Spleen (tissue), 7 donors: ENCODE measurements at regions not wholly inside any gene's neighbourhood (a gene's known extent, or its start where the extent isn't known, plus 50 kb on each side); places are given as distances from the start of the nearest gene placed in this dataset.

Experiments used
- POLR2A ChIP-seq, 3 donors: fragments of 450-650 bp; IDR thresholded peaks; one replicate each; pipeline ENCODE4 v1.5.1; 2017; ENCODE audit warnings: antibody characterized with exemption in 3 of 3, mild to moderate bottlenecking in 1 of 3
- POLR2AphosphoS5 ChIP-seq, 3 donors: sonication (generic); formaldehyde crosslinking; IDR thresholded peaks; one replicate each; pipeline ENCODE4 v1.5.1; 2017; ENCODE audit warnings: antibody characterized with exemption in 3 of 3
- TF ChIP-seq, protein P1 (sequence below), 11 experiments: fragments of 200-600 bp in 7 of 11; fragments of 450-650 bp in 4 of 11; sonication (generic) in 4 of 11; IDR thresholded peaks in 8 of 11; conservative IDR thresholded peaks in 3 of 11; 1 replicate in 7 of 11; 2 replicates in 4 of 11; pipeline versions ENCODE4 v1.4.0 to v1.8.0; 2016 to 2021; ENCODE audit warnings: antibody characterized with exemption in 11 of 11, inconsistent platforms in 4 of 11, mild to moderate bottlenecking in 1 of 11
- donor health status: DM: no; HTN: no; CAD: no; lungs with moderate emphysema.
- donor health status: DM: no; HTN: no; CAD: no.
- donor health status: DM: no; HTN: no; CAD: no.

DNA sequence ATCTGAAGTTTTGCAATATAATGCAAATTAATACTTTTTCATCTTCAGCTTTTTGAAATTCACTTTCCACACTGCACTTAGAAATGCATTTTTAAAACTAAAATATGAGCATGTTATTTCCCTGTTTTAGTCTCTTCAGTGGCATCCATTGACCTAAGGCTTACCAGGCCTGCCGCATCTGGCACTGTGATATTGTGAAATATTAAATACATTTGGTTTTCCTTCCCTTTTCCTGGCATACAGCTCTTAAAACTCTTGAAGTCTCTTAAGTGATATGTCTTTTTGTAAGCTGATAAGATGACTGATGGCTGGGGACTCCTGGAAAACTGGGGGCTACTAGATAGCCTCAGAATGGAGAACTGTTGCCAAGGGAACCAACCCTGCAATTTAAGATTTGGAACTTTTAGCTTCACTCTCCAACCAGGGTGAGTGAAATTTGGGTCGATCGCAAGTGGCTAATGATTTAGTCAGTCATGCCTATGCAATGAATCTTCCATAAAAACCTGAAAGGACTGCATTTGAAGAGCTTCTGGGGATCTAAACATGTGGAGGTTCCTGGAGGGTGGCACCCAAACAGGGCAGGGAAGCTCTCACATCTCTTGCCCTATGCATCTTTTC lies 75.5 kb upstream of the PDC start:
- TF ChIP-seq POLR2AphosphoS5 (IDR thresholded peaks at IDR 0.05) (no peak), POLR2A (IDR thresholded peaks at IDR 0.05) (no peak)
- TF ChIP-seq, protein P1, sequence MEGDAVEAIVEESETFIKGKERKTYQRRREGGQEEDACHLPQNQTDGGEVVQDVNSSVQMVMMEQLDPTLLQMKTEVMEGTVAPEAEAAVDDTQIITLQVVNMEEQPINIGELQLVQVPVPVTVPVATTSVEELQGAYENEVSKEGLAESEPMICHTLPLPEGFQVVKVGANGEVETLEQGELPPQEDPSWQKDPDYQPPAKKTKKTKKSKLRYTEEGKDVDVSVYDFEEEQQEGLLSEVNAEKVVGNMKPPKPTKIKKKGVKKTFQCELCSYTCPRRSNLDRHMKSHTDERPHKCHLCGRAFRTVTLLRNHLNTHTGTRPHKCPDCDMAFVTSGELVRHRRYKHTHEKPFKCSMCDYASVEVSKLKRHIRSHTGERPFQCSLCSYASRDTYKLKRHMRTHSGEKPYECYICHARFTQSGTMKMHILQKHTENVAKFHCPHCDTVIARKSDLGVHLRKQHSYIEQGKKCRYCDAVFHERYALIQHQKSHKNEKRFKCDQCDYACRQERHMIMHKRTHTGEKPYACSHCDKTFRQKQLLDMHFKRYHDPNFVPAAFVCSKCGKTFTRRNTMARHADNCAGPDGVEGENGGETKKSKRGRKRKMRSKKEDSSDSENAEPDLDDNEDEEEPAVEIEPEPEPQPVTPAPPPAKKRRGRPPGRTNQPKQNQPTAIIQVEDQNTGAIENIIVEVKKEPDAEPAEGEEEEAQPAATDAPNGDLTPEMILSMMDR (IDR thresholded peaks at IDR 0.05 in 8 of 11, conservative IDR thresholded peaks at IDR 0.05 in 3 of 11) = no peak
